Esophagus squamous epithelium (tissue), 5 donors: ENCODE measurements at regions not wholly inside any gene's neighbourhood (a gene's known extent, or its start where the extent isn't known, plus 50 kb on each side); places are given as distances from the start of the nearest gene placed in this dataset.

Experiments
- DNase-seq: peaks from one replicate; lab custom pipeline; 2025; lab: John Stamatoyannopoulos, UW
- H3K27ac ChIP-seq, 4 donors: fragments of 200-600 bp; sonication (generic); one replicate each; pipeline ENCODE4 v1.5.1; 2016 to 2019; ENCODE audit warnings: mild to moderate bottlenecking in 1 of 4
- H3K27me3 ChIP-seq, 4 donors: fragments of 200-600 bp; sonication (generic); 1 replicate in 3 of 4; 2 replicates in 1 of 4; pipeline versions ENCODE4 v1.5.1 to v1.6.0; 2017 to 2021; ENCODE audit warnings: antibody characterized with exemption in 1 of 4
- H3K36me3 ChIP-seq, 3 donors: fragments of 200-600 bp; sonication (generic); one replicate each; pipeline ENCODE4 v1.5.1; 2016 to 2019
- H3K4me1 ChIP-seq, 3 donors: fragments of 200-600 bp; sonication (generic); one replicate each; pipeline ENCODE4 v1.5.1; 2017 to 2019
- H3K4me3 ChIP-seq, 4 donors: fragments of 200-600 bp; sonication (generic); 1 replicate in 3 of 4; 2 replicates in 1 of 4; pipeline ENCODE4 v1.5.1; 2016 to 2019; ENCODE audit warnings: mild to moderate bottlenecking in 2 of 4, moderate library complexity in 1 of 4
- H3K9me3 ChIP-seq, 3 donors: fragments of 200-600 bp; sonication (generic); one replicate each; pipeline ENCODE4 v1.5.1; 2016 to 2019
- CTCF ChIP-seq, 6 experiments: fragments of 450-650 bp in 4 of 6; fragments of 200-600 bp in 2 of 6; sonication (generic) in 2 of 6; IDR thresholded peaks; one replicate each; pipeline ENCODE4 v1.5.1; 2016 to 2019; ENCODE audit warnings: antibody characterized with exemption in 6 of 6, mild to moderate bottlenecking in 4 of 6, moderate library complexity in 4 of 6
- POLR2A ChIP-seq, 4 donors: fragments of 450-650 bp; IDR thresholded peaks; one replicate each; pipeline ENCODE4 v1.6.1; 2017; ENCODE audit warnings: antibody characterized with exemption in 4 of 4, mild to moderate bottlenecking in 4 of 4, moderate library complexity in 3 of 4
- WGBS, 2 donors: methylation state at CpG; one replicate each; pipeline ENCODE4 v1.1.5; 2018; 5-methylcytosine and 5-hydroxymethylcytosine counted together
- intact Hi-C: fragments of 100-400 bp; cut with DNase I; formaldehyde crosslinking; loops from one replicate; pipeline ENCODE4 v1.15.0; 2022
- donor health status: DM: yes; HTN: yes; CAD: no.

GRCh38 chr13:80562433-80563156 lies 221.7 kb upstream of the SPRY2 start:
- no peaks in the 10 kb centered on the region for H3K4me1 ChIP-seq
- no peak for DNase-seq
- TF ChIP-seq POLR2A (IDR thresholded peaks at IDR 0.05) (no peak), CTCF (IDR thresholded peaks at IDR 0.05) (no peak)
- intact Hi-C loops = no loop called here
- H3K4me3 ChIP-seq = no peak overlapping the region
- 54 to 59% methylated on average over 4 of the region's 4 CpGs for WGBS, 2 donors
- no peaks in the 10 kb centered on the region for H3K9me3 ChIP-seq
- H3K27ac ChIP-seq = no peak overlapping the region
- H3K27me3 ChIP-seq = no peaks in the 10 kb centered on the region
- H3K36me3 ChIP-seq = no peaks in the 10 kb centered on the region

GRCh38 chr13:80560609-80561008 lies 219.7 kb upstream of the SPRY2 start:
- TF ChIP-seq POLR2A (IDR thresholded peaks at IDR 0.05) (no peak), CTCF (IDR thresholded peaks at IDR 0.05) (no peak)
- Histone ChIP-seq H3K4me3 (no peak overlapping the region), H3K4me1 (no peaks in the 10 kb centered on the region), H3K36me3 (no peaks in the 10 kb centered on the region), H3K27me3 (no peaks in the 10 kb centered on the region), H3K9me3 (no peaks in the 10 kb centered on the region), H3K27ac (no peak overlapping the region)
- no peak for DNase-seq
- intact Hi-C loops = no loop called here

GRCh38 chr13:80559944-80560343 lies 219.0 kb upstream of the SPRY2 start:
- no peak for TF ChIP-seq CTCF (IDR thresholded peaks at IDR 0.05)
- TF ChIP-seq POLR2A (IDR thresholded peaks at IDR 0.05) = no peak
- Histone ChIP-seq H3K27me3 (no peaks in the 10 kb centered on the region), H3K9me3 (no peaks in the 10 kb centered on the region), H3K27ac (no peak overlapping the region), H3K4me1 (no peaks in the 10 kb centered on the region), H3K4me3 (no peak overlapping the region), H3K36me3 (no peaks in the 10 kb centered on the region)
- WGBS, 2 donors = 70 to 71% methylated on average over 5 of the region's 5 CpGs
- intact Hi-C loops = no loop called here
- DNase-seq = no peak

GRCh38 chr13:80558074-80558473 lies 217.1 kb upstream of the SPRY2 start:
- Histone ChIP-seq H3K4me3 (no peak overlapping the region), H3K9me3 (no peaks in the 10 kb centered on the region), H3K4me1 (no peaks in the 10 kb centered on the region), H3K27ac (no peak overlapping the region), H3K36me3 (no peaks in the 10 kb centered on the region), H3K27me3 (no peaks in the 10 kb centered on the region)
- DNase-seq = no peak
- intact Hi-C loops = no loop called here
- TF ChIP-seq CTCF (IDR thresholded peaks at IDR 0.05) (no peak), POLR2A (IDR thresholded peaks at IDR 0.05) (no peak)
- 75 to 76% methylated on average over 4 of the region's 4 CpGs for WGBS, 2 donors

GRCh38 chr13:80555796-80556678 lies 215.1 kb upstream of the SPRY2 start:
- H3K36me3 ChIP-seq = no peaks in the 10 kb centered on the region
- H3K27ac ChIP-seq = no peak overlapping the region
- 45 to 51% methylated on average over 5 of the region's 5 CpGs for WGBS, 2 donors
- DNase-seq = no peak
- no peaks in the 10 kb centered on the region for H3K4me1 ChIP-seq
- intact Hi-C loops = no loop called here
- H3K9me3 ChIP-seq = no peaks in the 10 kb centered on the region
- H3K27me3 ChIP-seq = no peaks in the 10 kb centered on the region
- TF ChIP-seq CTCF (IDR thresholded peaks at IDR 0.05) (no peak), POLR2A (IDR thresholded peaks at IDR 0.05) (no peak)
- no peak overlapping the region for H3K4me3 ChIP-seq
